Activated T-cell treated with anti-CD3 and anti-CD28 coated beads for 1 hour (primary cell): ENCODE measurements at regions not wholly inside any gene's neighbourhood (a gene's known extent, or its start where the extent isn't known, plus 50 kb on each side); places are given as distances from the start of the nearest gene placed in this dataset.

ENCODE experiments used
- DNase-seq: peaks from one replicate; pipeline ENCODE4 v3.0.0-alpha.2; 2020; ENCODE audit warnings: low read depth

GRCh38 chr10:128530301-128530700, 404.1 kb upstream of the MKI67 start:
- DNase-seq, result no peak

GRCh38 chr10:128530946-128531345, 404.7 kb upstream of the MKI67 start:
- no peak for DNase-seq

GRCh38 chr10:128534686-128535085, 408.5 kb upstream of the MKI67 start:
- no peak for DNase-seq

GRCh38 chr10:128536259-128536658, 410.0 kb upstream of the MKI67 start:
- no peak for DNase-seq

- DNase-seq, result no peak
Observed at GRCh38 chr10:128537834-128538330, 411.7 kb upstream of the MKI67 start.

- no peak for DNase-seq
Observed at GRCh38 chr10:128538671-128539070, 412.4 kb upstream of the MKI67 start.

- no peak for DNase-seq
Observed at GRCh38 chr10:128539510-128540127, 413.4 kb upstream of the MKI67 start.

GRCh38 chr10:128540128-128540762, 414.0 kb upstream of the MKI67 start:
- DNase-seq, result no peak

GRCh38 chr10:128540781-128541761, 414.8 kb upstream of the MKI67 start:
- DNase-seq, result no peak

GRCh38 chr10:128541926-128542475, 415.8 kb upstream of the MKI67 start:
- no peak for DNase-seq

GRCh38 chr10:128542659-128543058, 416.4 kb upstream of the MKI67 start:
- DNase-seq, result no peak

- no peak for DNase-seq
Observed at GRCh38 chr10:128543151-128543550, 416.9 kb upstream of the MKI67 start.

- no peak for DNase-seq
Observed at GRCh38 chr10:128545216-128545615, 419.0 kb upstream of the MKI67 start.

- no peak for DNase-seq
Observed at GRCh38 chr10:128546651-128547165, 420.5 kb upstream of the MKI67 start.

- DNase-seq, result no peak
Observed at GRCh38 chr10:128549101-128549608, 422.9 kb upstream of the MKI67 start.

- DNase-seq, result no peak
Observed at GRCh38 chr10:128550045-128550444, 423.8 kb upstream of the MKI67 start.

GRCh38 chr10:128551475-128551874, 425.3 kb upstream of the MKI67 start:
- DNase-seq, result no peak

- DNase-seq, result no peak
Observed at GRCh38 chr10:128553755-128554154, 427.5 kb upstream of the MKI67 start.

- DNase-seq, result no peak
Observed at GRCh38 chr10:128556182-128557110, 430.2 kb upstream of the MKI67 start.

- DNase-seq, result no peak
Observed at GRCh38 chr10:128557149-128557710, 431.0 kb upstream of the MKI67 start.
